K562 (cell line): ENCODE measurements at regions not wholly inside any gene's neighbourhood (a gene's known extent, or its start where the extent isn't known, plus 50 kb on each side); places are given as distances from the start of the nearest gene placed in this dataset.

Source experiments
- CCAR2 ChIP-seq: fragments of 200-400 bp; formaldehyde crosslinking; IDR thresholded peaks from 2 replicates; pipeline ENCODE4 v1.6.1; 2017; ENCODE audit warnings: mild to moderate bottlenecking, low read depth, low read length
- CTCF ChIP-seq, 3 experiments: IDR thresholded peaks in 2 of 3; conservative IDR thresholded peaks in 1 of 3; 2 replicates each; pipeline ENCODE4 v1.5.1; 2011 to 2012; ENCODE audit warnings: low read length in 3 of 3, mild to moderate bottlenecking in 3 of 3, control low read depth in 2 of 3, improper control_type of control experiment in 1 of 3, inconsistent platforms in 1 of 3, low read depth in 1 of 3, mixed read lengths in 1 of 3, moderate library complexity in 1 of 3; ENCODE audit not compliant: insufficient read depth in 2 of 3
- CUX1 ChIP-seq: fragments of 200-800 bp; sonication (Bioruptor generic); IDR thresholded peaks from 2 replicates; pipeline ENCODE4 v1.6.1; 2016; ENCODE audit warnings: missing genetic modification characterization, missing compliant biosample characterization
- MAFF ChIP-seq: IDR thresholded peaks from 2 replicates; pipeline ENCODE4 v1.6.1; 2012; ENCODE audit warnings: low read length, improper control_type of control experiment
- ZBTB17 ChIP-seq: fragments of 450-650 bp; formaldehyde crosslinking; IDR thresholded peaks from 2 replicates; pipeline ENCODE4 v1.4.0; 2020; ENCODE audit warnings: mild to moderate bottlenecking
- ZBTB7A ChIP-seq: IDR thresholded peaks from 2 replicates; pipeline ENCODE4 v1.6.1; 2011; ENCODE audit warnings: low read depth, mild to moderate bottlenecking, low read length, moderate library complexity, borderline replicate concordance; ENCODE audit not compliant: control insufficient read depth
- TF ChIP-seq, protein P1 (sequence below): fragments of 250-450 bp; sonication (Bioruptor Pico); IDR thresholded peaks from 2 replicates; pipeline ENCODE4 v1.5.0; 2021; ENCODE audit warnings: mild to moderate bottlenecking, moderate library complexity

GRCh38 chr17:72556944-72557826 is 436.4 kb downstream of the SOX9 start:
- TF ChIP-seq CUX1 (CRISPR knock-in tag) (no peak), CCAR2 (no peak), ZBTB7A (no peak), CTCF (IDR thresholded peaks at IDR 0.05 in 2 of 3, conservative IDR thresholded peaks at IDR 0.05 in 1 of 3; ENCODE audit: insufficient read depth in 2 of 3, low read depth in 1 of 3, low read length in 3 of 3) (peak; percentile 83 to 86 (median 85)), MAFF (no peak), ZBTB17 (CRISPR knock-in tag) (no peak)
- TF ChIP-seq, protein P1, sequence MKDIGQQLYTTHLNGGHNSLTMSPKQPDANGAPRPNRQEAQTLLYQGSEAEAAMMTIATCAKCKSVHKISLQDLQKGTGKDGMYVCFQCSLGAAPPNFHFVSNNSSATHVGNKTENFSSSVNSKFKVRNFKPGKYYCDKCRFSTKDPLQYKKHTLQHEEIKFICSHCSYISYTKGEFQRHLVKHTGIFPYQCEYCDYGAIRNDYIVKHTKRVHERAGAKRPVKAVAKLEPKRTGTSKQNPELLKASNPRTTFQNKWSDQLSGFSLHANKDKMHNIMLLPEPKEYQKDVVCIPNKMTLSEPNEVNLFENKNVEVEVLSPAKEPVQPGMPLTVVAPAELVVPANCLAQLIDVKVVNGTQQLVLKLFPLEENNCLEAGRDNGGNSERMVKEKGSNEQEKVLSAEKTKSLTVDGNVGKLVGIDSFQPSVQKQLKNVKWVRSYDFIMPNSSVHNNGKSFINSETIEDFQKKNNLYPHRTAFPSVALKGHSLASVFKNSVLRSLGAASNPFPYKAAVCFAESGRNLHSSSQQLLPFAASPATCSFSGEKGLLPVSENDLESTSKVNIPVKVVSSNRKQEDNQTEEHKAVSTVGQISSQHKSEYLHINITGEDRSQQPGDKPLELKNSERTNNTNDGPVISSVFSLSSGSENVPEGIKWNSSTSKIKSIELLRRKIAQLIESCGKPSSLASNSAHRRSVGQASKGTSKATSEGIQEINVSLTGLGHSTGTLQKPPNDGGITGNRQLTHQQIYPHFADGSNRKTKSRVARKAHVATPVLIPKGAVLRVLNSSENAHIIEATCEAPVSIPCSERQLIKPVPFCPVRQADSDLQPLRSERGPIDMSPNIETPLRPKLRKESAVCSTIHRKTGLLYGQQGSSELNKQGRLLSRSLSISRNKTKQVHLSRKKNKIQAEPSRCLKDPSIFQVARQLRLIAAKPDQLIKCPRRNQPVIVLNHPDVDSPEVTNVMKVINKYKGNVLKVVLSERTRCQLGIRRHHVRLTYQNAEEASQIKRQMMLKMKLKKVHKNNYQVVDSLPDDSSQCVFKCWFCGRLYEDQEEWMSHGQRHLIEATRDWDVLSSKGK (CRISPR knock-in tag), result no peak
